ENCODE measurements at regions not wholly inside any gene's neighbourhood (a gene's known extent, or its start where the extent isn't known, plus 50 kb on each side); places are given as distances from the start of the nearest gene placed in this dataset.

GRCh38 chr14:38420048-38420447 is 164.2 kb upstream of the CLEC14A start:
- POLR2A ChIA-PET: no interaction called here
- Histone ChIP-seq H3K9me3 (peaks cover 8% of the 10 kb centered on the region; the same call in 1 of the 2 replicates), H3K27me3 (replicated peaks; ENCODE audit: control insufficient read depth, insufficient read depth, low read length) (no peaks in the 10 kb centered on the region), H3K4me1 (no peaks in the 10 kb centered on the region), H3K4me3 (ENCODE audit: low read depth, low read length) (no peak overlapping the region), H3K36me3 (ENCODE audit: control insufficient read depth, insufficient read depth, low read length) (no peaks in the 10 kb centered on the region)
- TF ChIP-seq, protein P1, sequence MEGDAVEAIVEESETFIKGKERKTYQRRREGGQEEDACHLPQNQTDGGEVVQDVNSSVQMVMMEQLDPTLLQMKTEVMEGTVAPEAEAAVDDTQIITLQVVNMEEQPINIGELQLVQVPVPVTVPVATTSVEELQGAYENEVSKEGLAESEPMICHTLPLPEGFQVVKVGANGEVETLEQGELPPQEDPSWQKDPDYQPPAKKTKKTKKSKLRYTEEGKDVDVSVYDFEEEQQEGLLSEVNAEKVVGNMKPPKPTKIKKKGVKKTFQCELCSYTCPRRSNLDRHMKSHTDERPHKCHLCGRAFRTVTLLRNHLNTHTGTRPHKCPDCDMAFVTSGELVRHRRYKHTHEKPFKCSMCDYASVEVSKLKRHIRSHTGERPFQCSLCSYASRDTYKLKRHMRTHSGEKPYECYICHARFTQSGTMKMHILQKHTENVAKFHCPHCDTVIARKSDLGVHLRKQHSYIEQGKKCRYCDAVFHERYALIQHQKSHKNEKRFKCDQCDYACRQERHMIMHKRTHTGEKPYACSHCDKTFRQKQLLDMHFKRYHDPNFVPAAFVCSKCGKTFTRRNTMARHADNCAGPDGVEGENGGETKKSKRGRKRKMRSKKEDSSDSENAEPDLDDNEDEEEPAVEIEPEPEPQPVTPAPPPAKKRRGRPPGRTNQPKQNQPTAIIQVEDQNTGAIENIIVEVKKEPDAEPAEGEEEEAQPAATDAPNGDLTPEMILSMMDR (IDR thresholded peaks at IDR 0.05; ENCODE audit: insufficient read depth in 1 of 2, low read depth in 1 of 2, low read length in 1 of 2, severe bottlenecking in 1 of 2, unreplicated experiment in 1 of 2): no peak
- BruUV-seq (replicated peaks): no TSS peak
- CTCF ChIA-PET: no interaction called here
- H3K9me3 Mint-ChIP-seq (ENCODE audit: unreplicated experiment): peaks cover 23% of the 10 kb centered on the region
- no peaks in the 10 kb centered on the region for H3K27me3 Mint-ChIP-seq (ENCODE audit: insufficient read depth, unreplicated experiment)
- no peak for DNase-seq
- H3K27ac Mint-ChIP-seq (ENCODE audit: unreplicated experiment): no peak overlapping the region
- no peaks in the 10 kb centered on the region for H3K4me1 Mint-ChIP-seq (ENCODE audit: low read depth, unreplicated experiment)
- intact Hi-C loops (cut with micrococcal nuclease; ENCODE audit: unreplicated experiment): no loop called here
- H3K4me3 Mint-ChIP-seq (ENCODE audit: unreplicated experiment): no peak overlapping the region
- no peaks in the 10 kb centered on the region for H3K36me3 Mint-ChIP-seq (ENCODE audit: insufficient read depth, unreplicated experiment)

DNA sequence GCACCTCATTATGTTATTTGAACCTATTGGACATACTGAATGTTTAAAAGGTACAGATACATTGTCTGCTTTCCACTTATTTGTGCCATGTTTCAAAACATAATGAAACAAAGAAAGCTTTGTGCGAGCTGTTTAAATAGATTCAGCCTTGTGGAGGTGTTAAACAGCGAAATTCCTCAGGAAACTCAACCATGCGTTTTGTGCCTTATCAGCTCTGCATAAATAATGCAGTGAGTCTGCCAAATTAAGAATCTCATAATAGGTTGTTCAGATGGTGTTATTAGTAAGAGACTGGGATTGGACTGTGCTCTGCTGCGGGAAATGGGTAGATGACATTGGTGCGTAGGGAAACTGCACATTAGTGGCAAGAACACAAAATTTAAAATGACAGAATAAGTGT is 163.7 kb upstream of the CLEC14A start:
- H3K4me3 Mint-ChIP-seq (ENCODE audit: unreplicated experiment): no peak overlapping the region
- BruUV-seq (replicated peaks): no TSS peak
- TF ChIP-seq, protein P1 (IDR thresholded peaks at IDR 0.05; ENCODE audit: insufficient read depth in 1 of 2, low read depth in 1 of 2, low read length in 1 of 2, severe bottlenecking in 1 of 2, unreplicated experiment in 1 of 2): no peak
- H3K4me1 Mint-ChIP-seq (ENCODE audit: low read depth, unreplicated experiment): no peaks in the 10 kb centered on the region
- no peak for DNase-seq
- Histone ChIP-seq H3K4me3 (ENCODE audit: low read depth, low read length) (no peak overlapping the region), H3K36me3 (ENCODE audit: control insufficient read depth, insufficient read depth, low read length) (no peaks in the 10 kb centered on the region), H3K4me1 (no peaks in the 10 kb centered on the region), H3K9me3 (peaks cover 8% of the 10 kb centered on the region; the same call in 1 of the 2 replicates), H3K27me3 (replicated peaks; ENCODE audit: control insufficient read depth, insufficient read depth, low read length) (no peaks in the 10 kb centered on the region)
- H3K27ac Mint-ChIP-seq (ENCODE audit: unreplicated experiment): no peak overlapping the region
- intact Hi-C loops (cut with micrococcal nuclease; ENCODE audit: unreplicated experiment): no loop called here
- no peaks in the 10 kb centered on the region for H3K27me3 Mint-ChIP-seq (ENCODE audit: insufficient read depth, unreplicated experiment)
- CTCF ChIA-PET: no interaction called here
- H3K36me3 Mint-ChIP-seq (ENCODE audit: insufficient read depth, unreplicated experiment): no peaks in the 10 kb centered on the region
- peaks cover 18% of the 10 kb centered on the region for H3K9me3 Mint-ChIP-seq (ENCODE audit: unreplicated experiment)
- POLR2A ChIA-PET: no interaction called here

GRCh38 chr14:38412654-38413053 is 156.8 kb upstream of the CLEC14A start:
- Mint-ChIP-seq H3K27ac (ENCODE audit: unreplicated experiment) (no peak overlapping the region), H3K4me3 (ENCODE audit: unreplicated experiment) (no peak overlapping the region), H3K4me1 (ENCODE audit: low read depth, unreplicated experiment) (no peaks in the 10 kb centered on the region), H3K36me3 (ENCODE audit: insufficient read depth, unreplicated experiment) (no peaks in the 10 kb centered on the region), H3K9me3 (ENCODE audit: unreplicated experiment) (no peaks in the 10 kb centered on the region), H3K27me3 (ENCODE audit: insufficient read depth, unreplicated experiment) (peaks cover 5% of the 10 kb centered on the region)
- intact Hi-C loops (cut with micrococcal nuclease; ENCODE audit: unreplicated experiment): no loop called here
- Histone ChIP-seq H3K36me3 (ENCODE audit: control insufficient read depth, insufficient read depth, low read length) (no peaks in the 10 kb centered on the region), H3K4me1 (no peaks in the 10 kb centered on the region), H3K27me3 (replicated peaks; ENCODE audit: control insufficient read depth, insufficient read depth, low read length) (no peaks in the 10 kb centered on the region), H3K4me3 (ENCODE audit: low read depth, low read length) (no peak overlapping the region), H3K9me3 (no peaks in the 10 kb centered on the region)
- DNase-seq: no peak
- TF ChIP-seq, protein P1 (IDR thresholded peaks at IDR 0.05; ENCODE audit: insufficient read depth in 1 of 2, low read depth in 1 of 2, low read length in 1 of 2, severe bottlenecking in 1 of 2, unreplicated experiment in 1 of 2): no peak
- POLR2A ChIA-PET: no interaction called here
- CTCF ChIA-PET: no interaction called here
- BruUV-seq (replicated peaks): no TSS peak

Measured in Caco-2 (cell line).